HCT116 (cell line): ENCODE measurements at regions not wholly inside any gene's neighbourhood (a gene's known extent, or its start where the extent isn't known, plus 50 kb on each side); places are given as distances from the start of the nearest gene placed in this dataset.

ENCODE experiments used
- ATAC-seq: fragments of 200-7000 bp; cut with Tn5 transposase; 2 replicates; pipeline ENCODE4 v1.9.1; 2020; ENCODE audit warnings: mild to moderate bottlenecking, moderate library complexity
- BruUV-seq: library from RNA; stranded (reverse); fragments of 400-500 nt; replicated peaks from 2 replicates; lab custom pipeline; 2021; lab: Mats Ljungman, UMichigan
- CTCF ChIA-PET: fragments of 300-600 bp; sonication (Branson Sonifier 250); formaldehyde crosslinking; loops from one replicate; lab custom pipeline; 2021; ENCODE audit warnings: antibody characterized with exemption; lab: Charles Lee
- POLR2A ChIA-PET: fragments of 300-600, 350-600 bp; sonication (Branson Sonifier 250); formaldehyde crosslinking; loops from one replicate; lab custom pipeline; 2021; ENCODE audit warnings: antibody characterized with exemption; lab: Charles Lee
- RAD21 ChIA-PET, 2 experiments: fragments of 300-600 bp; sonication (Branson Sonifier 250); formaldehyde crosslinking; loops; one replicate each; lab custom pipeline; 2023; ENCODE audit warnings: low total read pairs in 2 of 2; ENCODE audit not compliant: uncharacterized antibody in 2 of 2, unreplicated experiment in 2 of 2, low non-redundant PET in 1 of 2; lab: Charles Lee
- DNase-seq: peaks from one replicate; pipeline ENCODE4 v3.0.0-alpha.2; 2010; ENCODE audit warnings: low read depth, low spot score
- H2AFZ ChIP-seq: fragments of 200-600 bp; shearing (Covaris generic), sonication (generic); 2 replicates; pipeline ENCODE4 v1.6.1; 2017; ENCODE audit warnings: low read depth, mixed run types, mixed read lengths, antibody characterized with exemption, low read length; ENCODE audit not compliant: poor library complexity, severe bottlenecking
- H3K27ac ChIP-seq: 2 replicates; pipeline ENCODE4 v1.5.1; 2012; ENCODE audit warnings: low read depth, low read length
- H3K27me3 ChIP-seq: fragments of 200-600 bp; sonication (generic); 2 replicates; pipeline ENCODE4 v1.6.1; 2016; ENCODE audit warnings: mixed run types, low read length, mixed read lengths; ENCODE audit not compliant: insufficient read depth
- H3K36me3 ChIP-seq, 2 experiments: fragments of 200-500 bp in 1 of 2; fragments of 200-600 bp in 1 of 2; sonication (Bioruptor generic) in 1 of 2; sonication (generic) in 1 of 2; 2 replicates each; pipeline versions ENCODE4 v1.5.1 to v1.6.1; 2014 to 2016; ENCODE audit warnings: low read length in 2 of 2, inconsistent platforms in 1 of 2, mixed read lengths in 1 of 2, mixed run types in 1 of 2; ENCODE audit not compliant: insufficient read depth in 2 of 2, control insufficient read depth in 1 of 2
- H3K4me1 ChIP-seq, 2 experiments: fragments of 200-600 bp in 1 of 2; sonication (generic) in 1 of 2; 2 replicates each; pipeline versions ENCODE4 v1.5.1 to v1.6.1; 2012 to 2017; ENCODE audit warnings: low read length in 2 of 2, inconsistent platforms in 1 of 2, mild to moderate bottlenecking in 1 of 2, mixed read lengths in 1 of 2, mixed run types in 1 of 2, moderate library complexity in 1 of 2; ENCODE audit not compliant: insufficient read depth in 2 of 2, control insufficient read depth in 1 of 2
- H3K4me2 ChIP-seq: fragments of 200-600 bp; sonication (generic); 2 replicates; pipeline ENCODE4 v1.6.1; 2017; ENCODE audit warnings: mixed run types, low read length, mixed read lengths
- H3K4me3 ChIP-seq, 2 experiments: fragments of 200-600 bp in 1 of 2; sonication (generic) in 1 of 2; replicated peaks in 1 of 2; 2 replicates each; pipeline ENCODE4 v1.5.1; 2011 to 2016; ENCODE audit warnings: low read length in 2 of 2, control low read depth in 1 of 2, low read depth in 1 of 2, mild to moderate bottlenecking in 1 of 2, mixed read lengths in 1 of 2, mixed run types in 1 of 2
- H3K79me2 ChIP-seq: fragments of 200-600 bp; sonication (generic); 2 replicates; pipeline ENCODE4 v1.6.1; 2017; ENCODE audit warnings: mild to moderate bottlenecking, mixed run types, low read length, moderate library complexity, mixed read lengths; ENCODE audit not compliant: insufficient read depth
- H3K9ac ChIP-seq: fragments of 200-600 bp; sonication (generic); 2 replicates; pipeline ENCODE4 v1.6.1; 2016; ENCODE audit warnings: low read length, mixed read lengths
- H3K9me2 ChIP-seq: fragments of 200-600 bp; sonication (generic), shearing (Covaris generic); 2 replicates; pipeline ENCODE4 v1.6.1; 2017; ENCODE audit warnings: mixed run types, mild to moderate bottlenecking, moderate library complexity; ENCODE audit not compliant: insufficient read depth
- H3K9me3 ChIP-seq, 2 experiments: fragments of 200-500 bp in 1 of 2; fragments of 200-600 bp in 1 of 2; sonication (Bioruptor generic) in 1 of 2; sonication (generic) in 1 of 2; 2 replicates each; pipeline ENCODE4 v1.6.1; 2014 to 2017; ENCODE audit warnings: low read length in 2 of 2, mixed read lengths in 2 of 2, inconsistent platforms in 1 of 2, low read depth in 1 of 2, mild to moderate bottlenecking in 1 of 2, mixed run types in 1 of 2, moderate library complexity in 1 of 2; ENCODE audit not compliant: control insufficient read depth in 1 of 2, insufficient read depth in 1 of 2
- H4K20me1 ChIP-seq: fragments of 200-600 bp; sonication (generic), shearing (Covaris generic); 2 replicates; pipeline ENCODE4 v1.6.1; 2017; ENCODE audit warnings: mixed run types, mild to moderate bottlenecking, moderate library complexity; ENCODE audit not compliant: insufficient read depth
- ATF3 ChIP-seq: IDR thresholded peaks from 2 replicates; pipeline ENCODE4 v1.6.1; 2012
- CBX3 ChIP-seq: IDR thresholded peaks from 2 replicates; pipeline ENCODE4 v1.6.1; 2012; ENCODE audit warnings: low read depth
- CEBPB ChIP-seq: IDR thresholded peaks from 2 replicates; pipeline ENCODE4 v1.6.1; 2012; ENCODE audit warnings: low read depth
- CTCF ChIP-seq, 3 experiments: fragments of 200-600 bp in 1 of 3; sonication (generic) in 1 of 3; IDR thresholded peaks in 2 of 3; conservative IDR thresholded peaks in 1 of 3; 2 replicates each; pipeline ENCODE4 v1.5.1; 2012 to 2017; ENCODE audit warnings: low read depth in 2 of 3, low read length in 2 of 3, antibody characterized with exemption in 1 of 3, borderline replicate concordance in 1 of 3, control low read depth in 1 of 3, mild to moderate bottlenecking in 1 of 3, mixed read lengths in 1 of 3, mixed run types in 1 of 3, moderate library complexity in 1 of 3; ENCODE audit not compliant: insufficient read depth in 1 of 3
- EGR1 ChIP-seq: IDR thresholded peaks from 2 replicates; pipeline ENCODE4 v1.6.1; 2012; ENCODE audit warnings: low read depth
- ELF1 ChIP-seq: IDR thresholded peaks from 2 replicates; pipeline ENCODE4 v1.6.1; 2012; ENCODE audit warnings: low read depth, borderline replicate concordance
- EZH2phosphoT487 ChIP-seq: fragments of 200-600 bp; IDR thresholded peaks from 2 replicates; pipeline ENCODE4 v1.6.1; 2018; ENCODE audit warnings: antibody characterized with exemption, borderline replicate concordance
- JUND ChIP-seq: IDR thresholded peaks from 2 replicates; pipeline ENCODE4 v1.6.1; 2012
- POLR2A ChIP-seq: IDR thresholded peaks from 2 replicates; pipeline ENCODE4 v1.7.0; 2011; ENCODE audit warnings: borderline replicate concordance; ENCODE audit not compliant: insufficient read depth, insufficient read length; ENCODE audit errors: extremely low read depth
- POLR2AphosphoS5 ChIP-seq: IDR thresholded peaks from 2 replicates; pipeline ENCODE4 v1.6.1; 2011; ENCODE audit warnings: mild to moderate bottlenecking, low read depth, low read length, moderate library complexity
- RAD21 ChIP-seq: IDR thresholded peaks from 2 replicates; pipeline ENCODE4 v1.6.1; 2012; ENCODE audit warnings: low read depth, mild to moderate bottlenecking
- SIN3A ChIP-seq: IDR thresholded peaks from 2 replicates; pipeline ENCODE4 v1.6.1; 2012; ENCODE audit warnings: low read depth
- SP1 ChIP-seq: IDR thresholded peaks from 2 replicates; pipeline ENCODE4 v1.6.1; 2012; ENCODE audit warnings: low read depth
- SRF ChIP-seq: IDR thresholded peaks from 2 replicates; pipeline ENCODE4 v1.6.1; 2012; ENCODE audit warnings: low read depth
- TCF7L2 ChIP-seq: IDR thresholded peaks from 2 replicates; pipeline ENCODE4 v1.7.0; 2011; ENCODE audit warnings: borderline replicate concordance, inconsistent platforms; ENCODE audit not compliant: insufficient read depth, insufficient read length; ENCODE audit errors: extremely low read depth
- YY1 ChIP-seq: IDR thresholded peaks from 2 replicates; pipeline ENCODE4 v1.6.1; 2011; ENCODE audit warnings: low read length, low read depth, moderate library complexity, mild to moderate bottlenecking; ENCODE audit not compliant: insufficient replicate concordance; ENCODE audit errors: extremely low read depth
- ZBTB33 ChIP-seq: IDR thresholded peaks from 2 replicates; pipeline ENCODE4 v1.6.1; 2011; ENCODE audit warnings: mild to moderate bottlenecking, low read length, moderate library complexity; ENCODE audit not compliant: insufficient replicate concordance; ENCODE audit errors: extremely low read depth
- ZFX ChIP-seq: fragments of 450-650 bp; IDR thresholded peaks from 2 replicates; pipeline ENCODE4 v1.6.1; 2017
- ZNF274 ChIP-seq: fragments of 200-500 bp; sonication (Bioruptor generic); IDR thresholded peaks from 2 replicates; pipeline ENCODE4 v1.6.1; 2014; ENCODE audit warnings: mild to moderate bottlenecking, low read depth, low read length, inconsistent platforms
- intact Hi-C: fragments of 100-400 bp; cut with micrococcal nuclease; formaldehyde crosslinking; loops from 2 replicates; pipeline ENCODE4 v1.10.0; 2022

GRCh38 chr7:156080596-156080995 lies 268.3 kb upstream of the SHH start:
- Histone ChIP-seq H2AFZ (no peak overlapping the region), H3K27ac (no peak overlapping the region), H3K9me3 (no peaks in the 10 kb centered on the region), H4K20me1 (no peaks in the 10 kb centered on the region), H3K9ac (no peak overlapping the region), H3K4me3 (no peak overlapping the region), H3K36me3 (no peaks in the 10 kb centered on the region), H3K79me2 (no peaks in the 10 kb centered on the region), H3K4me2 (no peak overlapping the region), H3K9me2 (no peaks in the 10 kb centered on the region), H3K4me1 (no peaks in the 10 kb centered on the region), H3K27me3 (no peaks in the 10 kb centered on the region)
- no peak for ATAC-seq
- no TSS peak for BruUV-seq
- ChIA-PET POLR2A (no interaction called here), RAD21 (no interaction called here), CTCF (no interaction called here)
- intact Hi-C loops: no loop called here
- DNase-seq: no peak
- TF ChIP-seq POLR2AphosphoS5 (no peak), JUND (no peak), CTCF (IDR thresholded peaks at IDR 0.05 in 2 of 3, conservative IDR thresholded peaks at IDR 0.05 in 1 of 3; ENCODE audit: borderline replicate concordance in 1 of 3, insufficient read depth in 1 of 3, low read depth in 2 of 3, low read length in 2 of 3) (no peak), ELF1 (no peak), SRF (peak; percentile 53; the same call in 1 of the 2 replicates), YY1 (no peak), POLR2A (no peak)

- POLR2A ChIA-PET: no interaction called here
- DNase-seq (no peak), ATAC-seq (no peak)
- Histone ChIP-seq H3K79me2 (no peaks in the 10 kb centered on the region), H3K9me2 (no peaks in the 10 kb centered on the region), H3K27ac (no peak overlapping the region), H3K4me1 (no peaks in the 10 kb centered on the region), H3K4me2 (no peak overlapping the region), H3K9me3 (no peaks in the 10 kb centered on the region), H3K4me3 (no peak overlapping the region), H3K9ac (no peak overlapping the region), H4K20me1 (no peaks in the 10 kb centered on the region), H2AFZ (no peak overlapping the region), H3K36me3 (no peaks in the 10 kb centered on the region), H3K27me3 (no peaks in the 10 kb centered on the region)
- RAD21 ChIA-PET: no interaction called here
- CTCF ChIA-PET: no interaction called here
- BruUV-seq: no TSS peak
- intact Hi-C loops: no loop called here
- TF ChIP-seq YY1: no peak
- TF ChIP-seq ELF1: no peak
- TF ChIP-seq POLR2A: no peak
- TF ChIP-seq ZNF274: no peak
- TF ChIP-seq CBX3: no peak
- TF ChIP-seq RAD21: no peak
- TF ChIP-seq ZFX: no peak
- TF ChIP-seq TCF7L2: no peak
- no peak for TF ChIP-seq CEBPB
- no peak for TF ChIP-seq SIN3A
- TF ChIP-seq SP1: no peak
- no peak for TF ChIP-seq EZH2phosphoT487
- TF ChIP-seq ZBTB33: no peak
- TF ChIP-seq ATF3: no peak
- no peak for TF ChIP-seq EGR1
- TF ChIP-seq JUND: no peak
Observed at GRCh38 chr7:156080046-156080445, 267.8 kb upstream of the SHH start.
